BJ (cell line): ENCODE measurements at regions not wholly inside any gene's neighbourhood (a gene's known extent, or its start where the extent isn't known, plus 50 kb on each side); places are given as distances from the start of the nearest gene placed in this dataset.

Experiments
- CTCF ChIA-PET: fragments of 350-600 bp; formaldehyde crosslinking; extraction: SDS; loops from one replicate; lab custom pipeline; 2021; ENCODE audit warnings: antibody characterized with exemption, inconsistent platforms; lab: Yijun Ruan, JAX
- POLR2A ChIA-PET: fragments of 300-600 bp; sonication (Branson Sonifier 250); formaldehyde crosslinking; extraction: SDS; loops from one replicate; lab custom pipeline; 2021; ENCODE audit warnings: antibody characterized with exemption; lab: Charles Lee
- DNase-seq: peaks from one replicate; pipeline ENCODE4 v3.0.0-alpha.2; 2011; ENCODE audit warnings: low read depth
- H3K27me3 ChIP-seq: 2 replicates; pipeline ENCODE4 v1.6.0; 2011; ENCODE audit warnings: low read length; ENCODE audit not compliant: control insufficient read depth, insufficient read depth
- H3K36me3 ChIP-seq: 2 replicates; pipeline ENCODE4 v1.5.1; 2011; ENCODE audit warnings: low read length; ENCODE audit not compliant: control insufficient read depth, insufficient read depth
- H3K4me3 ChIP-seq: 2 replicates; pipeline ENCODE4 v1.5.1; 2011; ENCODE audit warnings: low read depth, mild to moderate bottlenecking, control low read depth, low read length
- TF ChIP-seq, protein P1 (sequence below): IDR thresholded peaks from 2 replicates; pipeline ENCODE4 v1.5.1; 2011; ENCODE audit warnings: low read depth, mild to moderate bottlenecking, control low read depth, inconsistent platforms, low read length, moderate library complexity; ENCODE audit not compliant: insufficient read depth

DNA sequence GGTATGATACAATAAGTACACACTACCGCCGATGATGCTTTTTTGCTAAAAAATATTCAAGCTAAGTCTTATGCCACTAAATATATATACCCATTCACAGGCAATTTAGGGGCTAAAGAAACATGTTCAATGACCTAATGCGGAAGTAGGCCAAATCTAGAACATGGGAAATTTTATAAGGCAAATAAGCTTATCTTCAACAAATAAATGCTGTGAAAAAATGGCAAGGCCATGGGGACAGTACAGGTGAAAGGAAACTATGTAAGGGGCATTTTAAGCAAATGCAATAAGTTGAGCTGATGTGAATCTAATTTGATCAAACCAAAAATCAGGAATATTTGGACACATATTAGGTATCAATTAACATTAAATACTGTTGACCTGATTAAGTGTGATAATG lies 339.5 kb upstream of the EDIL3 start:
- H3K27me3 ChIP-seq, result no peaks in the 10 kb centered on the region
- TF ChIP-seq, protein P1, sequence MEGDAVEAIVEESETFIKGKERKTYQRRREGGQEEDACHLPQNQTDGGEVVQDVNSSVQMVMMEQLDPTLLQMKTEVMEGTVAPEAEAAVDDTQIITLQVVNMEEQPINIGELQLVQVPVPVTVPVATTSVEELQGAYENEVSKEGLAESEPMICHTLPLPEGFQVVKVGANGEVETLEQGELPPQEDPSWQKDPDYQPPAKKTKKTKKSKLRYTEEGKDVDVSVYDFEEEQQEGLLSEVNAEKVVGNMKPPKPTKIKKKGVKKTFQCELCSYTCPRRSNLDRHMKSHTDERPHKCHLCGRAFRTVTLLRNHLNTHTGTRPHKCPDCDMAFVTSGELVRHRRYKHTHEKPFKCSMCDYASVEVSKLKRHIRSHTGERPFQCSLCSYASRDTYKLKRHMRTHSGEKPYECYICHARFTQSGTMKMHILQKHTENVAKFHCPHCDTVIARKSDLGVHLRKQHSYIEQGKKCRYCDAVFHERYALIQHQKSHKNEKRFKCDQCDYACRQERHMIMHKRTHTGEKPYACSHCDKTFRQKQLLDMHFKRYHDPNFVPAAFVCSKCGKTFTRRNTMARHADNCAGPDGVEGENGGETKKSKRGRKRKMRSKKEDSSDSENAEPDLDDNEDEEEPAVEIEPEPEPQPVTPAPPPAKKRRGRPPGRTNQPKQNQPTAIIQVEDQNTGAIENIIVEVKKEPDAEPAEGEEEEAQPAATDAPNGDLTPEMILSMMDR, result no peak
- H3K4me3 ChIP-seq, result no peak overlapping the region
- no peak for DNase-seq
- H3K36me3 ChIP-seq, result no peaks in the 10 kb centered on the region
- ChIA-PET POLR2A (no interaction called here), CTCF (no interaction called here)

DNA sequence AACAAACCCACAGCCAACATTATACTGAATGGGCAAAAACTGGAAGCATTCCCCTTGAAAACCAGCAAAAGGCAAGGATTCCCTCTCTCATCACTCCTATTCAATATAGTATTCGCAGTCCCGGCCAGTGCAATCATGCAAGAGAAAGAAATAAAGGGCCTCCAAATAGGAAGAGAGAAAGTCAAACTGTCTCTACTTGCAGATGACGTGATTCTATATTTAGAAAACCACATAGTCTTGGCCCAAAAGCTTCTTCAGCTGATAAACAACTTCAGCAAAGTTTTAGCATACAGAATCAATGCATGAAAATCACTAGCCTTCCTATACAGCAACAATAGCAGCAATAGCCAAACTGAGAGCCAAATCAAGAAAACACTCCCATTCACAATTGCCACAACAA lies 333.7 kb upstream of the EDIL3 start:
- TF ChIP-seq, protein P1, result no peak
- no peaks in the 10 kb centered on the region for H3K27me3 ChIP-seq
- H3K4me3 ChIP-seq, result no peak overlapping the region
- ChIA-PET CTCF (no interaction called here), POLR2A (no interaction called here)
- DNase-seq, result no peak
- no peaks in the 10 kb centered on the region for H3K36me3 ChIP-seq

DNA sequence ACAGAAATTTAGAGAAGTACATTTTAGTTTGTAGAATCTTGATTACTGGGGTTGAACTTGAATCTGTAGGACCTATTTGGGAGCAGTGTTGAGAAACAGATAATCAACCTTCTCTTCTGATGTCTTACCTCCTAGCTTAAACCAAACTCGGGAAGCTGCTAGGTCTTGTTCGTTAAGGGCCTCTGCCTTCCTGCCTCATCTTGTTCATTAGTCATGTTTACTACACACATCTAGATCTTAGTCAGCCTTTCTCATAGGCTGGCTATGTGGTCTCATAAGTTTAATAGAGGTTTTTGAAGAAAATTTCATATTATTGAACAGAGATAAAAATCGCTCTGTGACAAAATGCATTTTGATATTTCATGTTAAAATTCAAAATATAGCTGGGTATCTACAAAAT lies 331.0 kb upstream of the EDIL3 start:
- H3K36me3 ChIP-seq, result no peaks in the 10 kb centered on the region
- no peaks in the 10 kb centered on the region for H3K27me3 ChIP-seq
- no peak for DNase-seq
- H3K4me3 ChIP-seq, result no peak overlapping the region
- ChIA-PET POLR2A (no interaction called here), CTCF (no interaction called here)
- TF ChIP-seq, protein P1, result no peak

DNA sequence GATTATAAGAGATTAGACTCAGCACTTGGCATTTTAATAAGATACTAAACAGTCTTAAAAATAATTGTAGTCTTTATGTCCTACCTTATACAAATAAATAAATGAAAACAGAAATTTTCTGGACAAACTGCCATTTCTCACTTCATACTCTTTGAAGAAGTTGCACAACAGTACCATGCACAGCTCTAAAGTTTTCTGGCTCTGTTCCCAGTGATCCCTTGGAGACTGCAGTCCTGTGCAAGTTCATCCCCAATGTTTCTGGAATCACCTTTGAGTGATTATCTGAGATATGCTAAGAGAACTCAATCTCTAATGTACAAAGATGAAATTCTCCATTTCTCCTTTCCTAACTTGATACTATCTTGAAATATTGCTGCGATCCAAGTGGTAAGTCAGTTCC lies 330.4 kb upstream of the EDIL3 start:
- Histone ChIP-seq H3K4me3 (no peak overlapping the region), H3K36me3 (no peaks in the 10 kb centered on the region), H3K27me3 (no peaks in the 10 kb centered on the region)
- TF ChIP-seq, protein P1, result no peak
- CTCF ChIA-PET, result no interaction called here
- no peak for DNase-seq
- POLR2A ChIA-PET, result no interaction called here

DNA sequence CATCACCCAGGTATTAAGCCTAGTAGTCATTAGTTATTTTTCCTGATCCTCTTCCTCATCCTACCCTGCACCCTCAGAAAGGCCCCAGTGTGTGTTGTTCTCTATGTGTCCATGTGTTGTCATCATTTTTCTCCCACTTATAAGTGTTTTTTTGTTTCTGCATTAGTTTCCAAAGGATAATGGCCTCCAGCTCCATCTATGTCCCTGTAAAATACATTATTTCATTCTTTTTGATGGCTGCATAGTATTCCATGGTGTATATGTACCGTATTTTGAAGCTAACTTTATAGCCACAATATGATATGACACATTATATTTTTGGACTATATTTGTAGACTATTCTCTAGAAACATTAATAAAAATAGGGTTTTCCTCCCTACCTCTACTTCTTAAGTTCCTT lies 324.4 kb upstream of the EDIL3 start:
- POLR2A ChIA-PET, result no interaction called here
- TF ChIP-seq, protein P1, result no peak
- no peak for DNase-seq
- H3K36me3 ChIP-seq, result no peaks in the 10 kb centered on the region
- no peaks in the 10 kb centered on the region for H3K27me3 ChIP-seq
- H3K4me3 ChIP-seq, result no peak overlapping the region
- CTCF ChIA-PET, result no interaction called here
